ENCODE measurements at regions not wholly inside any gene's neighbourhood (a gene's known extent, or its start where the extent isn't known, plus 50 kb on each side); places are given as distances from the start of the nearest gene placed in this dataset.

GRCh38 chr1:116277840-116278540 lies 95.1 kb upstream of the ATP1A1 start (continued):
- TF ChIP-seq ZBTB11 (CRISPR knock-in tag; IDR thresholded peaks at IDR 0.05) (no peak), DNMT1 (IDR thresholded peaks at IDR 0.05) (no peak), ZNF668 (CRISPR knock-in tag; IDR thresholded peaks at IDR 0.05) (no peak), JUNB (CRISPR knock-in tag; conservative IDR thresholded peaks at IDR 0.05) (no peak), TCF3 (CRISPR knock-in tag; IDR thresholded peaks at IDR 0.05) (no peak), ESRRA (IDR thresholded peaks at IDR 0.05; ENCODE audit: borderline replicate concordance, low read depth) (no peak), CUX1 (CRISPR knock-in tag; IDR thresholded peaks at IDR 0.05) (peak; percentile 86; the same call in 1 of the 2 replicates), PCBP2 (IDR thresholded peaks at IDR 0.05; ENCODE audit: low read depth, low read length, poor library complexity, severe bottlenecking) (no peak), BCL6 (CRISPR knock-in tag; IDR thresholded peaks at IDR 0.05) (no peak), ZNF146 (CRISPR knock-in tag; IDR thresholded peaks at IDR 0.05; ENCODE audit: unreplicated experiment) (no peak), ZNF778 (CRISPR knock-in tag; IDR thresholded peaks at IDR 0.05) (no peak), MLLT1 (IDR thresholded peaks at IDR 0.05) (peak in 1 of 2 experiments; percentile 99; a peak in 2 of 4 replicates), IRF9 (tag; IDR thresholded peaks at IDR 0.05) (peak; percentile 74), ARID3B (CRISPR knock-in tag; IDR thresholded peaks at IDR 0.05; ENCODE audit: borderline replicate concordance) (no peak)

All from K562 (cell line).